ENCODE measurements at regions not wholly inside any gene's neighbourhood (a gene's known extent, or its start where the extent isn't known, plus 50 kb on each side); places are given as distances from the start of the nearest gene placed in this dataset.

GRCh38 chr12:34341362-34341733 is 319.1 kb downstream of the ALG10 start:
- no peaks in the 10 kb centered on the region for H3K27me3 ChIP-seq (ENCODE audit: control insufficient read depth, insufficient read depth, low read length)
- H3K9me3 ChIP-seq (ENCODE audit: control insufficient read depth, low read length): no peaks in the 10 kb centered on the region
- H2AFZ ChIP-seq: no peak overlapping the region
- H3K36me3 ChIP-seq (ENCODE audit: control insufficient read depth, insufficient read depth, low read length): no peaks in the 10 kb centered on the region
- H3K9ac ChIP-seq: no peak overlapping the region
- no peak overlapping the region for H3K4me2 ChIP-seq (ENCODE audit: low read length)
- no peak overlapping the region for H3K27ac ChIP-seq
- H3K79me2 ChIP-seq: no peaks in the 10 kb centered on the region
- H3K4me1 ChIP-seq: no peaks in the 10 kb centered on the region
- no peak overlapping the region for H3K4me3 ChIP-seq (ENCODE audit: low read depth, low read length)
- TF ChIP-seq CTCF (IDR thresholded peaks at IDR 0.05): no peak

GRCh38 chr12:34342048-34342447 is 319.8 kb downstream of the ALG10 start:
- no peak for TF ChIP-seq CTCF (IDR thresholded peaks at IDR 0.05)
- Histone ChIP-seq H3K27ac (no peak overlapping the region), H3K27me3 (ENCODE audit: control insufficient read depth, insufficient read depth, low read length) (no peaks in the 10 kb centered on the region), H3K79me2 (no peaks in the 10 kb centered on the region), H3K9me3 (ENCODE audit: control insufficient read depth, low read length) (no peaks in the 10 kb centered on the region), H3K4me2 (ENCODE audit: low read length) (no peak overlapping the region), H3K4me3 (ENCODE audit: low read depth, low read length) (no peak overlapping the region), H2AFZ (no peak overlapping the region), H3K4me1 (no peaks in the 10 kb centered on the region), H3K36me3 (ENCODE audit: control insufficient read depth, insufficient read depth, low read length) (no peaks in the 10 kb centered on the region), H3K9ac (no peak overlapping the region)

GRCh38 chr12:34343345-34343744 is 321.0 kb downstream of the ALG10 start:
- H3K9me3 ChIP-seq (ENCODE audit: control insufficient read depth, low read length): no peaks in the 10 kb centered on the region
- H2AFZ ChIP-seq: no peak overlapping the region

GRCh38 chr12:34343766-34344165 is 321.5 kb downstream of the ALG10 start:
- H3K9ac ChIP-seq: no peak overlapping the region
- no peaks in the 10 kb centered on the region for H3K9me3 ChIP-seq (ENCODE audit: control insufficient read depth, low read length)
- no peak for TF ChIP-seq CTCF (IDR thresholded peaks at IDR 0.05)
- H3K36me3 ChIP-seq (ENCODE audit: control insufficient read depth, insufficient read depth, low read length): no peaks in the 10 kb centered on the region
- no peak overlapping the region for H2AFZ ChIP-seq
- H3K27me3 ChIP-seq (ENCODE audit: control insufficient read depth, insufficient read depth, low read length): no peaks in the 10 kb centered on the region
- H3K79me2 ChIP-seq: no peaks in the 10 kb centered on the region
- no peaks in the 10 kb centered on the region for H3K4me1 ChIP-seq
- H3K4me3 ChIP-seq (ENCODE audit: low read depth, low read length): no peak overlapping the region
- H3K4me2 ChIP-seq (ENCODE audit: low read length): no peak overlapping the region
- H3K27ac ChIP-seq: no peak overlapping the region

More at GRCh38 chr12:34343345-34343744, 321.0 kb downstream of the ALG10 start:
- H3K27me3 ChIP-seq (ENCODE audit: control insufficient read depth, insufficient read depth, low read length): no peaks in the 10 kb centered on the region
- no peak for TF ChIP-seq CTCF (IDR thresholded peaks at IDR 0.05)
- no peak overlapping the region for H3K4me2 ChIP-seq (ENCODE audit: low read length)
- H3K79me2 ChIP-seq: no peaks in the 10 kb centered on the region
- H3K4me3 ChIP-seq (ENCODE audit: low read depth, low read length): no peak overlapping the region
- H3K36me3 ChIP-seq (ENCODE audit: control insufficient read depth, insufficient read depth, low read length): no peaks in the 10 kb centered on the region
- no peaks in the 10 kb centered on the region for H3K4me1 ChIP-seq
- no peak overlapping the region for H3K9ac ChIP-seq
- no peak overlapping the region for H3K27ac ChIP-seq

GRCh38 chr12:34344851-34345522 is 322.7 kb downstream of the ALG10 start:
- Histone ChIP-seq H3K27ac (no peak overlapping the region), H3K4me1 (no peaks in the 10 kb centered on the region), H3K9ac (no peak overlapping the region), H2AFZ (no peak overlapping the region), H3K4me3 (ENCODE audit: low read depth, low read length) (no peak overlapping the region), H3K9me3 (ENCODE audit: control insufficient read depth, low read length) (no peaks in the 10 kb centered on the region), H3K27me3 (ENCODE audit: control insufficient read depth, insufficient read depth, low read length) (no peaks in the 10 kb centered on the region), H3K79me2 (no peaks in the 10 kb centered on the region), H3K36me3 (ENCODE audit: control insufficient read depth, insufficient read depth, low read length) (no peaks in the 10 kb centered on the region), H3K4me2 (ENCODE audit: low read length) (no peak overlapping the region)
- no peak for TF ChIP-seq CTCF (IDR thresholded peaks at IDR 0.05)

Measured in parathyroid adenoma (tissue), 2 donors.